T-helper 2 cell (primary cell): ENCODE measurements at regions not wholly inside any gene's neighbourhood (a gene's known extent, or its start where the extent isn't known, plus 50 kb on each side); places are given as distances from the start of the nearest gene placed in this dataset.
"Not testable (repeated sequence)": the region's sequence is repeated elsewhere in the genome, so short reads cannot be mapped to it uniquely, and the experiment has no call there.

Source experiments
- DNase-seq, 5 experiments: peaks; one replicate each; pipeline versions ENCODE4 v3.0.0 to v3.0.0-alpha.2; 2012 to 2022

DNA sequence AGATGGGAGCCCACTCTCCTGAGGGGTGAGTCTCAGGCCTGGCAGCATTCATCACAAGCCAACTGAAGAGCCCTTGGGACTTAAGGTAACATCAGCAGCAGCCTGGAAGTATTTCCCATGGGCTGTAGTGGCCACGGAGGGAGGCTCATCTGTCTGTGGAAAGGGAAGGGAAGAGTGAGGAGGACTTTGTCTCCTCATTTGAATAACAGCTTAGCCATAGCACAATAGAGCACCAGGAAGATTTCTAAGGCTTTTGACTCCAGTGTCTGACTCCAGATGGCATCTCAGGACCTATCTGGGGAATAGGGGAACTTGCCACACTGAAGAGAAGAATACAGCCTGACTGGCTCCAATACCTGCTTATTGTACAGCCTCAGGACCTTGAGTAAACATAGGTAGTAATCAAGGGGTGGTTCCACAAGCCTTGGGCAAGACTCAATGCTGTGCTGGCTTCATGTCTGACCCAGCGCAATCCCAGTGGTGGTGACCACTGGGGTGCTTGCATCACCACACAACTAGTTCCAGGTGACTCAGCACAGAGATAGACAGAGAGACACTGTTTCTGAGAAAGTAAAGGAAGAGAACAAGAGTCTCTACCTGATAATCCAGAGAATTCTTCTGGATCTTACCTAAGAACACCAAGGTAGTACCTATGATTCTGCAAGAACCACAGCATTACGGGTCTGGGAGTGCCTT, 510.5 kb upstream of the CCDC179 start:
- DNase-seq: no peak

GRCh38 chr11:23377909-23378308, 517.6 kb upstream of the CCDC179 start:
- DNase-seq: no peak

- DNase-seq: no peak
Observed at GRCh38 chr11:23391031-23391430, 530.8 kb upstream of the CCDC179 start.

GRCh38 chr11:23398052-23398451, 537.8 kb upstream of the CCDC179 start:
- no peak for DNase-seq

- no peak for DNase-seq
Observed at GRCh38 chr11:23399995-23400394, 539.7 kb upstream of the CCDC179 start.

DNA sequence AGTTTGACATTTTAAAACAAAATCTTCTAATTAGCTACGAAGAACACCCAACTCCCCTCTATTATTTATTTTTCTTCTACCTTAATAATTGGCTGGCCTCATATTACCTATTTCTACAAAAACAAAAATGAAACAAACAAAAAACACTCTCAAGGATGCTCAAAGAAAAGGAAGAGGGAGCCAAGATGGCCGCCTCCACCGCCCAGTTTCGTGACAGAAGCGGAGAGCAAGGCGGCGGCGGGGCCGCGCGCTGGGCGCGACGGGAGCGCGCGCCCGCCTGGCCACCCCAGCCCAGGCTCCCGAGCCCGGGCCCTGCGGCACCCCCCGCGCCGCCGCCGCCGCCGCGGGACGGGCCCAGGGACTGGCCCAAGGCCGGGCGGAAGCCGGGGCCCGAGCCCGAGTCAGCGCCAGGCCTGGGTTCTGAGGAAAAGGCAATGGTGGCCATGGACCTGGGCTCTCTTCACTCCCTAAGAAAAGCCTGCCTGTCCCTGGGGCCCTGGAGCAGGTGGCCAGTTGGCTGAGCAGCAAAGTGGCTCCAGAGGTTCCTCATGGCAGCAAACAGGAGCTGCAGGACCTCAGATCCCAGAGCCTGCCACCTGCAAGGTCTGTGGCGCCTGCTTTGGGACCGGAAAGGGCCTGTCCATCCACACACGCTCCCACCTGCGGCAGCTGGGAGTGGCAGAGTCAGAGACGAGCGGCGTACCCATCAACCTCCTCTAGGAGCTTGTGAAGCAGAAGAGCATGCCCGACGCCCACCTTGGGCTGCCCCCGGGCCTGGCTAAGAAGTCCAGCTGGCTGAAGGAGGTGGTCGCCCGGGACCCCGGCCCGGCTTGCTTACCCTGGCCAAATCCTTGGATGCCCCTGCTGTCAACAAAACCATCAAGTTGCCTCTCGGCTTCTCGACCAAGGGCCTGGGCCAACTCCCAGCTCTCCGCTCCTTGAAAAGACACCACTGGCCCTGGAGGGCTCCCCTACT, 543.2 kb upstream of the CCDC179 start:
- DNase-seq: no peak

- peak in 1 of 5 experiments; percentile 3 for DNase-seq
Observed at GRCh38 chr11:23404225-23405160, 544.2 kb upstream of the CCDC179 start.

- DNase-seq: peak in 1 of 5 experiments; percentile 2
Observed at GRCh38 chr11:23405350-23405937, 545.2 kb upstream of the CCDC179 start.

- no peak for DNase-seq
Observed at GRCh38 chr11:23406131-23406819, 546.0 kb upstream of the CCDC179 start.

GRCh38 chr11:23413057-23413456, 552.8 kb upstream of the CCDC179 start:
- no peak for DNase-seq

DNA sequence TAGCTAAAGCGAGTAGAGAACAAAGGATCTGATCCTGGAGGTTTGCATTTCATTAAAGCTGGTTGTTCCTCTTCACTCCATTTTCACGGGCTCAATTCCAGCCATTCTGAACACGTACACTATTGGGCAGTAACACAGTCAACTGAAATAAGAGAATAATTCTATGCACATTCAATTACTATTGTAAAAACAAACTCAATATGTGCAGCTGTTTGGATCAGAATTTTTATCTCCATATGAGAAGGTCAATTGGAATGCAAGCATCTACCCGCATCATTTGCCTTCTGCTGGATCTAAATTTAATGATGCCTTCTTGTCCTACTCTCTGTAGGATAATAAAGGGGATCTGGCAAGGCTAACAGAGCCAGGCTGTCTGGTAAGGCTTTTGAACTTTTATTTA, 562.8 kb upstream of the CCDC179 start:
- DNase-seq: no peak

DNA sequence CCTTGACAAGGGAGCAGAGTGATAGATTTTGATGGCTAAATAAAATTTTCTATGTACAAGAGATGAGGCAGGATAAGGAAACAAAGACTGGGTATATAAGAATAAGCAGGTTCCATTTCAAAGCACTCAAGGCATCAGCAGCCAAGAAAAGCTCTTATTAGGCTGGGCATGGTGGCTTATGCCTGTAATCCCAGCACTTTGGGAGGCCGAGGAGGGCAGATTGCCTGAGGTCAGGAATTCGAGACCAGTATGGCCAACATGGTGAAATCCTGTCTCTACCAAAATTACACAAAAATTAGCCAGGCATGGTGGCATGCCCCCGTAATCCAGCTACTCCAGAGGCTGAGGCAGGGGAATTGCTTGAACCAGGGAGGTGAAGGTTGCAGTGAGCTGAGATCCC, 563.4 kb upstream of the CCDC179 start:
- no peak for DNase-seq

DNA sequence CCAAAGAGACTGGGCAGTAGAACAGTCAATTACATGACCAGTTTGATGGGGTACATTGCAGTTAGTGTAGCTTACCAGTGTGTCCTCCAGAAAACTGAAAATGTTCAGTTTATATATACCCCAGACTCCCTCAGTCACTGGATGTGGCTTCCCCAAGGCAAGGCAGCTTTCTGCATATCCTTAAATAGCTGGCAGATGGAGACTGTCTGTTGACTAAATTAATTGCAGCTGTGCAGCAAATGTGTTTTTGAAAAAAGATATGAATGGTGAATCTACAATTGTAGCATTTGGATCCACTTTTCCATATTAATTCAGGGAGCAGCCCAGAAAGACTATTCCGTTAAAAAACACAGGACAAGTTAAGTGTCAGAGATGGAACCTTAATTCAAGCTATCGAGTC, 565.1 kb upstream of the CCDC179 start:
- DNase-seq: no peak

DNA sequence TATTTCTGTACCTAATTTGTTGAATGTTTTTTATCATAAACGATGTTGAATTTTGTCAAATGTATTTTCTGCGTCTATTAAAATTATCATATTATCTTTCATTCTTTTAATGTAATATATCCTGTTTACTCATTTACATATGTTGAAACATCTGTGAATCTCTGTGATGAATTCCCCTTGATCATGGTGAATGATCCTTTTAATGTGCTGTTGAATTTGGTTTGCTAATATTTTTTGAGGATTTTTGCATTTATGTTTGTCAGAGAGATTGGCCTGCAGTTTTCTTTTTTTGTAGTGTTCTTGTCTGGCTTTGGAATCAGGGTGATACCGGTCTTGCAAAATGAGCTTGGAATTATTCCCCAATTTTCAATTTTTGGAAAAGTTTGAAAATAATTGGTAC, 569.3 kb upstream of the CCDC179 start:
- no peak for DNase-seq

- DNase-seq: no peak
Observed at GRCh38 chr11:23453522-23453921, 593.2 kb upstream of the CCDC179 start.

DNA sequence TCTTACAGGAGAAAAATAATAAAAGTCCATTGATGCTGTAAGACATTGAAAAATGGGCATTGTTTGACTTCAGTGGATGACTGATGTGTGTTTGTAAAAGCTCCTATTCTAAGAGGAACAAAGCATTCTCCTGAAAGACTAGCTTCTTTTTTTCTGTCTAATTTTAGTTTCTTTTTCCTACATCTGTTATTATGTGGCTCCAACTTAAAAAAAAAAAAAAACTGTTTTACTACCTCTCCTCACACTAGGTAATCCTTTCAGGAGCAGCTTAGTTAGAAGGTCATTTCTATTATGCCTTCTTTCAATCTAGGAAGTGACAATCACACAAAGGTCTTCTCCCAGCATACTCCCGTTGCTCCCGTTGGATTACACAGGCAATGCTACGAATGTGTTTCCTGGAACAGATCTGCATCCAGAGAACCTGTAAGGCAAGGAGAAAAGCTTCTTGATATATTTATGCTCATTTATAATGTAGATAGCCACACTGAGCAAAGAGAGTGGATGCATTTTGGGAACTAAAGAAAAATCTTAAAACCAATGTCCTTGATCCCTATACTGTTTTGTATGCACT, 595.1 kb upstream of the CCDC179 start:
- no peak for DNase-seq

DNA sequence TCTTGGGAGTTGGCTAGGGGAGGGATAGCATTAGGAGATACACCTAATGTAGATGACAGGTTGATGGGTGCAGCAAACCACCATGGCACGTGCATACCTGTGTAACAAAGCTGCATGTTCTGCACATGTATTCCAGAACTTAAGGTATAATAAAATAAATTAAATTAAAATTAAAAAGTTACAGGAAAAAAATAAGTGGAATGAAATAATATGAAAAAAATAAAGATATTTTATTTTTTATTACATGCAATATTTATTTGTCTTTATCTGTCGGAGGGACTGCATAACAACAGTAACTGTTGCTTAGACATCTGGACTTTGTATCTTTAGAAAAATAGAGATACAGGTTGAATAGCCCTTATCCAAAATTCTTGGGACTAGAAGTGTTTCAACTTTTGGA, 597.4 kb upstream of the CCDC179 start:
- no peak for DNase-seq

GRCh38 chr11:23471878-23472277, 611.6 kb upstream of the CCDC179 start:
- no peak for DNase-seq

- no peak for DNase-seq
Observed at GRCh38 chr11:23473782-23474181, 613.5 kb upstream of the CCDC179 start.

DNA sequence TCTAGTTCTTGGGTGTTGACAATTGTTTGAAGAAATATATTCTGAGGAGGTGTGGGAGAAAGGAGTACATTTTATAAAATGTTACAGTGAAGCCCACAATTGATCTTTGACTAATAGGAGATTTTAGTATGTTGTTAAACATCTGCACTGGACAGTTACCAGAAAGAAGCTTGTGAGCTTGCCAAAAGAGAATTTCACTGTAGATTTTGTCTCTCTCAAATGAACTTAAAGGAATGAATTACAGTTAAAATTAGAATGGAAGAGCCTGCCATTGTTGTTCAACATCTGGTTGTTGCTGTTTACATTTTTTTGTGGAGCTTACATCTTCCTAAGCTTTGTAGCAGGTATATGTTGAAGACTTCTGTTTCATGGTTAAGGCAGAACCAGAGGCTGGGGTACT, 620.5 kb upstream of the CCDC179 start:
- DNase-seq: no peak

DNA sequence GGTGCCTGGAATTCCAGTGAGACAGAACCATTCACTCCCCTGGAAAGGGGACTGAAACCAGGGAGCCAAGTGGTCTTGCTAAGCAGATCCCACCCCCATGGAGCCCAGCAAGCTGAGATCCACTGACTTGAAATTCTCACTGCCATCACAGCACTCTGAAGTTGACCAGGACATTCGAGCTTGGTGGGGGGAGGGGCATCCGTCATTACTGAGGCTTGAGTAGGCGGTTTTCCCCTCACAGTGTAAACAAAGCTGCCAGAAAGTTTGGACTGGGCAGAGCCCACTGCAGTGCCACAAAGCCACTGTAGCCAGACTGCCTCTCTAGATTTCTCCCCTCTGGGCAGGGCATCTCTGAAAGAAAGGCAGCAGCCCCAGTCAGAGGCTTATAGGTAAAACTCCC, 623.9 kb upstream of the CCDC179 start:
- DNase-seq: not testable (repeated sequence)
